ENCODE measurements at regions not wholly inside any gene's neighbourhood (a gene's known extent, or its start where the extent isn't known, plus 50 kb on each side); places are given as distances from the start of the nearest gene placed in this dataset.

DNA sequence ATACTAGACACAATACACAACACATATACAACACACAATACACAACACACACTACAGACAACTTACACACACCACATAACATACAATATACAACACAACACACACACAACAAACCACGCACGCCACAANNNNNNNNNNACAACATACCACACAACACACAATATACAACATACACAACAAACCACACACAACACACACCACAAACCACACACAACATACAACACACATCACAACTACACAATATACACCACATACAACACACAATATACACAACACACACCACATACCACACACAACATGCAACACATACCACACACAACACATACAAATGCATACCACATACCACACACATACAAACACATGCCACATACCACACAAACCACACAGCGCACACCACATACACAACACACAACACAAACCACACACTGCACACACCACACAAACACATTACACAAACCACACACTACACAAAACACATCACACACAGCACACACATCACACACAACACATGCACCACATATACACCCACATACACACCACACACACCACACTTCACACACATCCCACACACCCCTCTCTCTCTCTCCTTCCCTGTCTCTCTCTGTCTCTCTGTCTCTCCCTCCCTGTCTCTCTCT lies 108.3 kb downstream of the ETS2 start:
- no peaks in the 10 kb centered on the region for H3K4me1 ChIP-seq (ENCODE audit: low read length)
- no peaks in the 10 kb centered on the region for H3K27me3 ChIP-seq (replicated peaks; ENCODE audit: insufficient read depth, low read length)
- no peaks in the 10 kb centered on the region for H3K36me3 ChIP-seq (replicated peaks; ENCODE audit: insufficient read depth, low read length)
- H4K20me1 ChIP-seq (ENCODE audit: insufficient read depth, low read length) = no peaks in the 10 kb centered on the region
- no peak overlapping the region for H2AFZ ChIP-seq (ENCODE audit: low read length)
- no peak overlapping the region for H3K4me3 ChIP-seq (ENCODE audit: low read length)
- no peaks in the 10 kb centered on the region for H3K79me2 ChIP-seq (ENCODE audit: low read length)
- no peak overlapping the region for H3K27ac ChIP-seq (ENCODE audit: low read length)
- H3K9ac ChIP-seq (ENCODE audit: low read length) = no peak overlapping the region
- no peaks in the 10 kb centered on the region for H3K9me3 ChIP-seq (replicated peaks; ENCODE audit: insufficient read depth, low read length)
- TF ChIP-seq EZH2phosphoT487 (IDR thresholded peaks at IDR 0.05; ENCODE audit: low read length) (no peak), EZH2 (optimal IDR thresholded peaks at IDR 0.05; ENCODE audit: low read depth, low read length) (no peak)
- TF ChIP-seq, protein P1, sequence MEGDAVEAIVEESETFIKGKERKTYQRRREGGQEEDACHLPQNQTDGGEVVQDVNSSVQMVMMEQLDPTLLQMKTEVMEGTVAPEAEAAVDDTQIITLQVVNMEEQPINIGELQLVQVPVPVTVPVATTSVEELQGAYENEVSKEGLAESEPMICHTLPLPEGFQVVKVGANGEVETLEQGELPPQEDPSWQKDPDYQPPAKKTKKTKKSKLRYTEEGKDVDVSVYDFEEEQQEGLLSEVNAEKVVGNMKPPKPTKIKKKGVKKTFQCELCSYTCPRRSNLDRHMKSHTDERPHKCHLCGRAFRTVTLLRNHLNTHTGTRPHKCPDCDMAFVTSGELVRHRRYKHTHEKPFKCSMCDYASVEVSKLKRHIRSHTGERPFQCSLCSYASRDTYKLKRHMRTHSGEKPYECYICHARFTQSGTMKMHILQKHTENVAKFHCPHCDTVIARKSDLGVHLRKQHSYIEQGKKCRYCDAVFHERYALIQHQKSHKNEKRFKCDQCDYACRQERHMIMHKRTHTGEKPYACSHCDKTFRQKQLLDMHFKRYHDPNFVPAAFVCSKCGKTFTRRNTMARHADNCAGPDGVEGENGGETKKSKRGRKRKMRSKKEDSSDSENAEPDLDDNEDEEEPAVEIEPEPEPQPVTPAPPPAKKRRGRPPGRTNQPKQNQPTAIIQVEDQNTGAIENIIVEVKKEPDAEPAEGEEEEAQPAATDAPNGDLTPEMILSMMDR (IDR thresholded peaks at IDR 0.05; ENCODE audit: low read length) = no peak
- DNase-seq = no peak
- H3F3A ChIP-seq (ENCODE audit: insufficient read depth, low read length) = no peaks in the 10 kb centered on the region
- no peak overlapping the region for H3K4me2 ChIP-seq (ENCODE audit: low read depth, low read length)
- H3K9me2 ChIP-seq (replicated peaks; ENCODE audit: insufficient read depth, low read length) = no peaks in the 10 kb centered on the region

DNA sequence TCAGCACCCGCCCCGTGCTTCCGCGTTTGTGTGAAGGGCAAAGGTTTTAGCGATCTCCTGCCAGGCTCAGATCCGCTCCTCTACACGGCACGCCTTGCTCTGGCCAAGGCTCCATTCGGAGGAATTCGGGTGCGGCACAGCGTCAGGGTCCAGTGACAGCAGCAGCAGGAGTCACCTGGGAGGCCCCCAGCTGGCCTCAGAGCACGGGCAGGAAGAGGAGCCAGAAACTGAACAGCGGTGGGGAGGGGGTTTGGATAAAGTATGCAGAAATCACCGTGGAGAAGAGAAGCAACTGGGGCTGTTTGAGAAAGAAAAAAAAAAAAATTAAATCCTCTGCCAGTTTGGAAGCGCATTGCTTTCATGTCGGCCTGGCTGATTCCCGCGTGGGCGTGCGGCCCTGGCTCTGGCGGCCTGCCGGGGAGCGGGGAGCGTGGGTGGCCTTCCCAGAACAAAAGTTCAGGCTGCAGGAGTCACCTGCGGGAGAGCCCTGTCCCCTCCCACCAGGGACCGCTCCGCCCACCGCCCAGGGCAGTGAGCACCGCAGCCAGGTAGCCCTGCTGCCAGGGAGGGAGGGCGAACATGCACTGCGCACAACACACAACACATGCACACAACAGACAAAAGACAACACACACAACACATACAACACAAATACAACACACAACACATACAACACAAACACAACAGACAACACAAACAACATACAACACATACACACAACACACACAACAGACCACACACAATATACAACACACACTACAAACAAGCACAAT lies 107.6 kb downstream of the ETS2 start:
- H3K9me2 ChIP-seq (replicated peaks; ENCODE audit: insufficient read depth, low read length) = no peaks in the 10 kb centered on the region
- no peak for DNase-seq
- H3K4me3 ChIP-seq (ENCODE audit: low read length) = no peak overlapping the region
- no peaks in the 10 kb centered on the region for H3F3A ChIP-seq (ENCODE audit: insufficient read depth, low read length)
- no peaks in the 10 kb centered on the region for H3K4me1 ChIP-seq (ENCODE audit: low read length)
- H3K27me3 ChIP-seq (replicated peaks; ENCODE audit: insufficient read depth, low read length) = no peaks in the 10 kb centered on the region
- H3K4me2 ChIP-seq (ENCODE audit: low read depth, low read length) = no peak overlapping the region
- no peak overlapping the region for H3K27ac ChIP-seq (ENCODE audit: low read length)
- no peak overlapping the region for H3K9ac ChIP-seq (ENCODE audit: low read length)
- no peak overlapping the region for H2AFZ ChIP-seq (ENCODE audit: low read length)
- TF ChIP-seq EZH2 (optimal IDR thresholded peaks at IDR 0.05; ENCODE audit: low read depth, low read length) (no peak), EZH2phosphoT487 (IDR thresholded peaks at IDR 0.05; ENCODE audit: low read length) (no peak)
- TF ChIP-seq, protein P1 (IDR thresholded peaks at IDR 0.05; ENCODE audit: low read length) = no peak
- H3K9me3 ChIP-seq (replicated peaks; ENCODE audit: insufficient read depth, low read length) = no peaks in the 10 kb centered on the region
- no peaks in the 10 kb centered on the region for H3K79me2 ChIP-seq (ENCODE audit: low read length)
- H4K20me1 ChIP-seq (ENCODE audit: insufficient read depth, low read length) = no peaks in the 10 kb centered on the region
- H3K36me3 ChIP-seq (replicated peaks; ENCODE audit: insufficient read depth, low read length) = no peaks in the 10 kb centered on the region

DNA sequence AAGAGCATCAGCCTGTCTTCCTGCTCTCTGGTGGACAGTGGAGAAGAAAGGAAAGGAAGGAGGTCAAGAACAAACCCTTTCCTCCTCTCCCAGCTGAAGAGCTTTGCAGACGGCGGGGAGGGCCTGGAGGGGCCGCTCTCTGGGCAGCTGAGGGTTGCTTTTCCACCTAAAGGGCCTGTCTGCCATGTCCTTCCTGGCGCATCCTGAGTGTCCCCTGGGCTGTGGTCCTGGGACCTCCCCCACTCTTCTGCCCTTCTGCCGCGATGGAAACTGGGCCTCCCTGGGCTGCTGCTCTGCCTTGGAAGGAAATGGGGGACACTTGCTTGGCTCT lies 107.0 kb downstream of the ETS2 start:
- Histone ChIP-seq H3K27ac (ENCODE audit: low read length) (no peak overlapping the region), H3K4me3 (ENCODE audit: low read length) (no peak overlapping the region), H3F3A (ENCODE audit: insufficient read depth, low read length) (no peaks in the 10 kb centered on the region), H4K20me1 (ENCODE audit: insufficient read depth, low read length) (no peaks in the 10 kb centered on the region), H3K36me3 (replicated peaks; ENCODE audit: insufficient read depth, low read length) (no peaks in the 10 kb centered on the region), H3K79me2 (ENCODE audit: low read length) (no peaks in the 10 kb centered on the region), H3K27me3 (replicated peaks; ENCODE audit: insufficient read depth, low read length) (no peaks in the 10 kb centered on the region), H3K9me3 (replicated peaks; ENCODE audit: insufficient read depth, low read length) (no peaks in the 10 kb centered on the region), H3K4me2 (ENCODE audit: low read depth, low read length) (no peak overlapping the region), H3K9me2 (replicated peaks; ENCODE audit: insufficient read depth, low read length) (no peaks in the 10 kb centered on the region), H3K9ac (ENCODE audit: low read length) (no peak overlapping the region), H2AFZ (ENCODE audit: low read length) (no peak overlapping the region), H3K4me1 (ENCODE audit: low read length) (no peaks in the 10 kb centered on the region)
- TF ChIP-seq, protein P1 (IDR thresholded peaks at IDR 0.05; ENCODE audit: low read length) = no peak
- TF ChIP-seq EZH2 (optimal IDR thresholded peaks at IDR 0.05; ENCODE audit: low read depth, low read length) (no peak), EZH2phosphoT487 (IDR thresholded peaks at IDR 0.05; ENCODE audit: low read length) (no peak)
- no peak for DNase-seq

Data from MM.1S (cell line).